ENCODE measurements at regions not wholly inside any gene's neighbourhood (a gene's known extent, or its start where the extent isn't known, plus 50 kb on each side); places are given as distances from the start of the nearest gene placed in this dataset.

- DNase-seq, result no peak
Observed at GRCh38 chr10:118173296-118173695, 126.6 kb upstream of the RAB11FIP2 start.

GRCh38 chr10:118171861-118172260 is 125.1 kb upstream of the RAB11FIP2 start:
- DNase-seq, result no peak

- DNase-seq, result no peak
Observed at GRCh38 chr10:118167056-118167700, 120.4 kb upstream of the RAB11FIP2 start.

GRCh38 chr10:118163217-118163616 is 116.5 kb upstream of the RAB11FIP2 start:
- DNase-seq, result no peak

- DNase-seq, result no peak
Observed at GRCh38 chr10:118161461-118162246, 114.9 kb upstream of the RAB11FIP2 start.

- DNase-seq, result no peak
Observed at GRCh38 chr10:118153287-118153686, 106.5 kb upstream of the RAB11FIP2 start.

GRCh38 chr10:118151461-118151860 is 104.7 kb upstream of the RAB11FIP2 start:
- DNase-seq, result no peak

- no peak for DNase-seq
Observed at GRCh38 chr10:118148247-118148646, 101.5 kb upstream of the RAB11FIP2 start.

GRCh38 chr10:118145256-118145655 is 98.5 kb upstream of the RAB11FIP2 start:
- DNase-seq, result no peak

- no peak for DNase-seq
Observed at GRCh38 chr10:118141471-118141870, 94.7 kb upstream of the RAB11FIP2 start.

GRCh38 chr10:118139321-118139720 is 92.6 kb upstream of the RAB11FIP2 start:
- no peak for DNase-seq

- no peak for DNase-seq
Observed at GRCh38 chr10:118128675-118129074, 81.9 kb upstream of the RAB11FIP2 start.

- no peak for DNase-seq
Observed at GRCh38 chr10:118118716-118119115, 72.0 kb upstream of the RAB11FIP2 start.

GRCh38 chr10:118116715-118117449 is 70.1 kb upstream of the RAB11FIP2 start:
- no peak for DNase-seq

GRCh38 chr10:118116362-118116714 is 69.6 kb upstream of the RAB11FIP2 start:
- no peak for DNase-seq

GRCh38 chr10:118115701-118116100 is 69.0 kb upstream of the RAB11FIP2 start:
- no peak for DNase-seq

- no peak for DNase-seq
Observed at GRCh38 chr10:118114992-118115391, 68.3 kb upstream of the RAB11FIP2 start.

- DNase-seq, result no peak
Observed at GRCh38 chr10:118112543-118113125, 65.9 kb upstream of the RAB11FIP2 start.

- DNase-seq, result no peak
Observed at GRCh38 chr10:118110750-118111149, 64.0 kb upstream of the RAB11FIP2 start.

GRCh38 chr10:118108194-118109026 is 61.7 kb upstream of the RAB11FIP2 start:
- DNase-seq, result no peak

GRCh38 chr10:118107541-118107940 is 60.8 kb upstream of the RAB11FIP2 start:
- no peak for DNase-seq

GRCh38 chr10:118107040-118107439 is 60.3 kb upstream of the RAB11FIP2 start:
- no peak for DNase-seq

- no peak for DNase-seq
Observed at GRCh38 chr10:118106426-118106825, 59.7 kb upstream of the RAB11FIP2 start.

Data from stimulated activated CD4-positive, alpha-beta T cell treated with anti-CD3 and anti-CD28 coated beads, Interleukin-4, amount 100 ng/mL, for 4 hours (primary cell).